Erythroblast (primary cell): ENCODE measurements at regions not wholly inside any gene's neighbourhood (a gene's known extent, or its start where the extent isn't known, plus 50 kb on each side); places are given as distances from the start of the nearest gene placed in this dataset.
"Not testable (repeated sequence)": the region's sequence is repeated elsewhere in the genome, so short reads cannot be mapped to it uniquely, and the experiment has no call there.

Experiments used
- GATA1 ChIP-seq: IDR thresholded peaks from 2 replicates; pipeline ENCODE4 v1.6.1; 2011; ENCODE audit warnings: low read depth, mild to moderate bottlenecking, control low read depth, low read length, moderate library complexity
- POLR2A ChIP-seq: IDR thresholded peaks from 2 replicates; pipeline ENCODE4 v1.6.1; 2011; ENCODE audit warnings: mild to moderate bottlenecking, low read length

GRCh38 chrX:13945787-13946186 is 83.9 kb downstream of the GEMIN8 start:
- not testable (repeated sequence) for TF ChIP-seq POLR2A, GATA1
